ENCODE measurements at regions not wholly inside any gene's neighbourhood (a gene's known extent, or its start where the extent isn't known, plus 50 kb on each side); places are given as distances from the start of the nearest gene placed in this dataset.
A peak's percentile ranks its signal among the peaks of the same experiment; 100 is the strongest.

GRCh38 chr6:105981888-105982358 is 104.2 kb upstream of the PRDM1 start:
- in situ Hi-C loops (cut with MboI; ENCODE audit: low sequenced_read_pairs, unreplicated experiment) = no loop called here
- DNase-seq (ENCODE audit: low spot score) = no peak
- TF ChIP-seq CTCF (IDR thresholded peaks at IDR 0.05; ENCODE audit: borderline replicate concordance, control extremely low read depth, extremely low read depth, insufficient read depth, missing control alignments) = no peak

- no peak for TF ChIP-seq CTCF (IDR thresholded peaks at IDR 0.05; ENCODE audit: borderline replicate concordance, control extremely low read depth, extremely low read depth, insufficient read depth, missing control alignments)
- in situ Hi-C loops (cut with MboI; ENCODE audit: low sequenced_read_pairs, unreplicated experiment) = no loop called here
- DNase-seq (ENCODE audit: low spot score) = peak; percentile 54
Measured at GRCh38 chr6:105981002-105981887, 104.9 kb upstream of the PRDM1 start.

- in situ Hi-C loops (cut with MboI; ENCODE audit: low sequenced_read_pairs, unreplicated experiment) = no loop called here
- no peak for TF ChIP-seq CTCF (IDR thresholded peaks at IDR 0.05; ENCODE audit: borderline replicate concordance, control extremely low read depth, extremely low read depth, insufficient read depth, missing control alignments)
- DNase-seq (ENCODE audit: low spot score) = no peak
Measured at GRCh38 chr6:105978974-105979373, 107.2 kb upstream of the PRDM1 start.

- in situ Hi-C loops (cut with MboI; ENCODE audit: low sequenced_read_pairs, unreplicated experiment) = no loop called here
- TF ChIP-seq CTCF (IDR thresholded peaks at IDR 0.05; ENCODE audit: borderline replicate concordance, control extremely low read depth, extremely low read depth, insufficient read depth, missing control alignments) = no peak
- no peak for DNase-seq (ENCODE audit: low spot score)
Measured at GRCh38 chr6:105977934-105978504, 108.1 kb upstream of the PRDM1 start.

GRCh38 chr6:105974986-105975385 is 111.2 kb upstream of the PRDM1 start:
- no peak for TF ChIP-seq CTCF (IDR thresholded peaks at IDR 0.05; ENCODE audit: borderline replicate concordance, control extremely low read depth, extremely low read depth, insufficient read depth, missing control alignments)
- in situ Hi-C loops (cut with MboI; ENCODE audit: low sequenced_read_pairs, unreplicated experiment) = no loop called here
- no peak for DNase-seq (ENCODE audit: low spot score)

GRCh38 chr6:105972440-105972839 is 113.7 kb upstream of the PRDM1 start:
- no peak for TF ChIP-seq CTCF (IDR thresholded peaks at IDR 0.05; ENCODE audit: borderline replicate concordance, control extremely low read depth, extremely low read depth, insufficient read depth, missing control alignments)
- in situ Hi-C loops (cut with MboI; ENCODE audit: low sequenced_read_pairs, unreplicated experiment) = no loop called here

More at GRCh38 chr6:105972440-105972839, 113.7 kb upstream of the PRDM1 start:
- DNase-seq (ENCODE audit: low spot score) = no peak
